NCI-H748 treated with DMSO at 0.1 percent for 48 hours (cell line): ENCODE measurements at regions not wholly inside any gene's neighbourhood (a gene's known extent, or its start where the extent isn't known, plus 50 kb on each side); places are given as distances from the start of the nearest gene placed in this dataset.
"Not testable (repeated sequence)": the region's sequence is repeated elsewhere in the genome, so short reads cannot be mapped to it uniquely, and the experiment has no call there.

Experiments used
- DNase-seq: peaks from one replicate; lab custom pipeline; 2025; lab: John Stamatoyannopoulos, UW

DNA sequence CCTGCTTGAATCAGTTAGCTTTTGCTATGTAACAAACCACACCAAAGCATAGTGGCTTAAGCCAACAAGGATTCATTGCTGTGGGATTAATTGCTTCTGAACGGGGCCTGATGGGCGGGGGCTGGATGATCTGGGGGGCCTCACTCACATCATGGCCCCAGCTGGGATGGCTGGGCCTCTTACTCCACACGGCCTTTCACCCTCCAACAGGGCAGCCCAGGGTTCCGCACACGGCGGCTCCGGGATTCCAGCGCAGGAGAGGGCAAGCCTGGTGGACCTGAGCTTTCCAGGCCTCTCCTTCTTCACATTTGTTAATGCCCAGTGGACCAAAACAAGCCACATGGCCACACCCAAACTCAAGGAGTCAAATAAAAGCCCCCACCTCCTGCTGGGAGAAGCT lies 86.3 kb upstream of the PHLPP1 start:
- DNase-seq: no peak

DNA sequence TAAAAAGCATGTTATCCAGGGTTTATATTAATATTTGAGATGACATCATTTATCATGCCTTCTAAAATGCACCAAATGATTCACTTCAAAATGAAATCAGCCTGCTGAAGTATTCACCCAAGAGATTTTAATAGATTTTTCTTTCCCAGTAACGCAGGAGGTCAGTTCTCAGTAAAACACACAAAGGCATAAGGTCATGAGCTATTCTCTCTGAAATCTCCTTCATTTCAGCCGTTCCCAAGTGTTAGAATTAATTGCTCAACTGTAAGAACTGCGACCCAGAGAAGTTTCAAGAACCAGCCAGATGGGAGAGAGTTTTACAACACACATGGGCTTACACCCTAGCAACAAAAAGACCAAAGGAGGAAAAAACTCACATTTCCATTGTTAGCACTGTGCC lies 84.2 kb upstream of the PHLPP1 start:
- no peak for DNase-seq

DNA sequence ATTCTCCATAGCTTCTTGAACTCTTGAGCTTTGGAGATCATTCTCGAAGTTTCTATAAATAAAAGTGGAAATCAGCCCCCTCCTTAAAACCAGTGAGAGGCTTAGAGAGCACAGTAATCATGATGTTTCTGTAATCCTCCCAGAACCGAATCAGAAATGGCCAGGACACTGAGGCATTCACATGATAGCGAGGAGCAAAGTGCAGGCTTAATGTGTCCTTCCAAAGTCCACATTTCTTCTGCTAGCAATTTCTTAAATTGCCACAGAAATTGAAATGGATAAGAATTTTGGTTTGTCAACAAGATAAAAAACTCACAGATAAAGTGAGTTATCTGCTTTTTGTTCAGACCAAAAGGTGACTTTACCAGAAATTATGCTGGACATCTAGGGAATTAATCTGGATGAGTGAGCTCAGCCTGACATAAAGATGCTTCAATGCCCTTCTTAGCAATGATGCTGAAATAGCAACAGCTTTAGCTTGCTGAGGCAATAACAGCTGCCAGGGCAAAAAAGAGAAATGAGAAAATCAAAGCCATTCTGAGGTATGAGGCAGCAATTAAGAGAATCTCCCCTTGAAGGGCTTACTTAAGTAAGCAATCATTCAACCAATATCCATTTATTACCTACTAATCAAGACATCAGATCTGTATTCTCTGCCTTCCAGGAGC lies 82.4 kb upstream of the PHLPP1 start:
- no peak for DNase-seq

DNA sequence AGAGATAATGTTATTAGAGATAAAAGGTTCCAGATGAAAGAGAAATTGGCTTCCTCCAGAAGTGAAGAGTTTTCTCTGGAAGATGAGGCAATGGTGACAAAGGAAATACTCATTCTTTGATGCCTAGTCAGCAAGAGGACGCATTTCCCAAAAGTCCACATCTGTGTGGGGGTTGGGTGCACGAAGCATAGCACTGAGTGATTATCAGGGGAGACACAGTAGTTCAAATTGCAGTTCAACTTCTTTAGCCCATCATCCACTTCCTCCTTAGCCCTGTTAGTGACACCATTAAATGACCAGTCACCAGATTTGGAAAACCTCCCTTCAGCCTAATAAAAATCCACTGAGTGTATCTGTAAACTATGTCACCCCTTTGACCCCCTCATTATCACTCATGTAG lies 80.9 kb upstream of the PHLPP1 start:
- no peak for DNase-seq

DNA sequence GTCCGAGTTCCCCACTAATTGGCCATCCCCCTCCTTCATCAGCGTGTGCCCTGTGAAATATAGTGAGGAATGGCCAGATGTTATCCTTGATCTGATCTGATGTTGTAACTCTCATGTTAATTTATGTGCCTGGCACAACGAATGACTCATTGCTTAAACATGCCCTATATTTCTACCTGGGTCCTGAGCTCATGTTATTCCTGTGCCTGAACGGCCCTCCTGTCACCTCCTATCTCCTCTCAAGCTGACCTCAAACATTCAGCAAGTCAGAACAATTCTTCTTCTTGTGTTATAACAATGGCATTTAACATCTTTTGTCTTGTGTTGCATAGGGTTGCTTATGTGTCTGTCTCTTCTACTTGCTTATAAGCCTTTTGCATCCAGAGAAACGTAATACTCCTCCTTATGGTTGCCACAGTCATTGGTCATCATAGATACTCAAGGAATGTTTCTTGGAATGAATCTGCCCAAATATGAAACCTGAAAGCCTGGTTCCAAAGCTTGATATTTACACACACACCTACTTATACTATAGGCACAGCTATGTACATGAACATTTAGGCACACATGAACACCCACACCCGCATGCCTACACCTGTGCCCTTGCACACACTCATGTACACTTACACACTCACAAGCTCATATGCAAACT lies 80.2 kb upstream of the PHLPP1 start:
- no peak for DNase-seq

DNA sequence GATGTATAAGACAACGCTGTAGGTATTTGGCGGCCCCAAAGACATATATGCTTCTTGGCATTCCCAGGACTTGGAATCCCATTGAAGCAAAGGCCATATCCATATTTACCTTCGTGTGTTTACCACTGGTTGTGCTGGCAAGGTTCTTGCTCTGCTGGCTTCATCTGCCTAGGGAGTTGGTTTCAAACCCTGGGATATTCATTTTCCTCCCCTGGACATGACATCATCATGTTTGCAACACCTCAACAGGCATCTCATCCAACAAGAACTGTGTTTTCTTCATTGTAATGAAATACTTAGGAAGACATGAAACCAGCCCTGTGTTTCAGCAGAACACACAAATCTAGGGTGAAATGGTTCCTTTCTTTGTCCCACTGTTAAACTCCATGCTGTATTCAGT lies 77.9 kb upstream of the PHLPP1 start:
- DNase-seq: no peak

DNA sequence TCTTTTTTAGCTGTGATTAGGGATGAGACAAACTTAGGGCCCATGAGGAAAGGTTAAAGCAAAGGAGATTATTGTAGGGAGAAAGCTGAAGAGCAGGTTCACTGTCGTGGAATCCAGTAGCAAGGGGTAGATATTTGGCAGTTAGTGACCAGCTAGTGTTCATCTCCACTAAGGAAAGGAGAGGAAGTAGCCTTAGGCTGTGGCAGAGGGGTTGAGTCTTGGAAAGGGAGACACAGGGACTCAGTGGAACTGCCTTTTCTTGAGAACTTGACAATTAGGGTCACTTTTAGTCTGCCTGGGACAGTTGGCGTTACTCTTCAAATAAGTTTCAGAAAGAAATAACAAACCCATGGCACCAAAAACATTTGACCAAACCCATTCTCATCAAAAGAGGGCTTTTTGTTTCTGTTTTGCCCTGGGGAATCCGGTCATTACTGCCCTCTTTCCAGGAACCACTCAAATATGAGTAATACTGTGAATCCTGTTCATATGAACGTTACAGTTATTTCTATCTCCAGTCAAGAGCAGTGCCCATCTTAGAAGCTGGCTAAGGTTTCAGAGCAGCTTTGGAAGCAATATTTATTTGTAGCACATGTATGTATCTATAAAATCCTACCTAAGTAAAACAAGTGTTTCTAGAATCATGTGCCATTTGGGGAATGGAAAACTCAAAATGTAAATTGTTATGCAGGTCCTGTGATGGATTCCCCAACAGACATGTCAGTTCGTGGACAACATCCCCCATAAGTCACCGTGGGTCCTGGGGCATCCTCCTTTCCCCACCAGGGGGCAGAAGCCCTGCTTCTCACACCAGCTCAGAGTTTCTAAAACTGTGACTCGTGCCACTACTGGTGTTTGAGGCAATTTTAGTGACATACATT lies 77.3 kb upstream of the PHLPP1 start:
- peak; percentile 40 for DNase-seq

DNA sequence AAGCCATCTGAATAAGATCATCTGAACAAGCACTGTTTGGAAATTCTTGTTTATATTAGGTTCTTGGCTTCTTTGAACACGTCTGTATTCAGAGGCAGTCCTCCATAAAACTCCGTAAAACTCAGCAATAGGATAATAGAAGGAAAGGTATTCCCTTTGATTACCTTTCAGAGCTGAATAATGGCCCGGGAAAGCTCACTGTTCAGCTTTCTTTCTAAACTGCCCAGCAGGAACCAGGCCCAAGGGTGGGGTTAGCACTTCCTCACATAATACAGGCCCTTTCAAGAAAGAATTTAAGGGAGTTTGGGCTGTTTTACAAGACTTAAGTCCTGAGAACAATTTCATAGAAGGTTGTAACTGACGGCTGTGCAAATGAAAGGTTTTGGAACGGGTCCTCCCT lies 72.2 kb upstream of the PHLPP1 start:
- no peak for DNase-seq

DNA sequence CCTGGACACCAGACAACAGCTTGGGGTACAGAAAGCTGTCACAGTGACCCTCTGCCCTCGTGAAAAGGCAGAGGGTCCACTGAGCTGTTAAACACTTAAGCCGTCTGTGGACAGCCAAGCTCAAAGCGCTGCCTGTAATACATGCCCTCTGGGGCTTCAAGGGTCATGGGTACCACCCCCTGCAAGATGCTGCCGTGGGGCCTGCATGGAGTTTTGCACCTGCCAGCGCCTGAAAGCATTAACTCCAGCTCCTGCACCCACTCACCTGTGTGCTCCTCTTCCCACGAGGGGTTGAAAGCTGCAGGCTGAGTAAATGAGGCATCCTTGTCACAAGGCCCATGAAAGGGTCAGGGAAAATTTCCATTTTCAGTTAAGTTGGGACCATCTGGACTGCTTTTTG lies 70.6 kb upstream of the PHLPP1 start:
- no peak for DNase-seq

DNA sequence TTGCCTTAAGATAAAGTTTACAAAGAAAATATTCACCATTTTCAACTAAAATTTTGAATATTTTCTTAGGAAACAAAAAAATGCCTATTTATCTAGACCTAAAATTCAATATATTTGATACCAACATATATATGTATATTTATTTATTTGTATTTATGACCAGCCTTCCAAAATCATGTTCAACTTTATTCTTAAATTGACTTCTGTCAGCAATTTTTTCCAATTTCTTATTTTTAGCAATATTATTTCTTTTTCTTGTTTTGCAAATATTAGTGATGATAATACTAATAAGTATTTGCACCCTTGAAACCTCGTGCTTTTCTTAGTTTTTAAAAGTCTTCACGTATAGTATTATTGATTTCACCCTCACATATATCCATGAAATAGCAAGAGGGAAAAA lies 68.2 kb upstream of the PHLPP1 start:
- DNase-seq: no peak

DNA sequence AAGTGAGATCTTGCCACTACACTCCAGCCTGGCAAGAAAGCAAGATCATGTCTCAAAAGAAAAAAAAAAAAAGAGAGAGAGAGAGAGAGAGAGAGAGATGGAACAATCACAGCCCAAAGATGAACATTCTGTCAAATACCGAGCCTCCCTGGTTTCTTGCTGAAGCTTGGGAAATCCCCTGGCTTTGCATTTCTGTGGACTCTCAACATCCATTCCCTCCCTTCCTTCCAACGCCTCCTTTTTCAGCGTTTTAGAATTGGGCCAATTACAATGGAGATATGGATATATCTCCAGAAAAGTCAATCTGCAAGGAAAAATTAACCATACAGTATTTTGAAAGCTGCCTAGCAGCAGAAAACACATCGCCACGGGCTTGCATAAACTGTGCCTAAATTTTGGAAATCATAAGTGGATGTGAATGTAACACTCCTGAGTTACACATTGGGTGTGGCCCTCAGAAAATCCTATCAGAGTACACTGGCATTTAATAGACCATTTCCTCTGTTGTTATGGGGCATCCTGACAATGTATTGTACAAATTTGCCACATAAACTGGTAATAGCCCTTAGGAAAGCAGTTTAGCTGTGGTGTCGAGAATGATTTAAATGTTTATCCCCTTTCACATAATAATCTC lies 67.2 kb upstream of the PHLPP1 start:
- DNase-seq: no peak

DNA sequence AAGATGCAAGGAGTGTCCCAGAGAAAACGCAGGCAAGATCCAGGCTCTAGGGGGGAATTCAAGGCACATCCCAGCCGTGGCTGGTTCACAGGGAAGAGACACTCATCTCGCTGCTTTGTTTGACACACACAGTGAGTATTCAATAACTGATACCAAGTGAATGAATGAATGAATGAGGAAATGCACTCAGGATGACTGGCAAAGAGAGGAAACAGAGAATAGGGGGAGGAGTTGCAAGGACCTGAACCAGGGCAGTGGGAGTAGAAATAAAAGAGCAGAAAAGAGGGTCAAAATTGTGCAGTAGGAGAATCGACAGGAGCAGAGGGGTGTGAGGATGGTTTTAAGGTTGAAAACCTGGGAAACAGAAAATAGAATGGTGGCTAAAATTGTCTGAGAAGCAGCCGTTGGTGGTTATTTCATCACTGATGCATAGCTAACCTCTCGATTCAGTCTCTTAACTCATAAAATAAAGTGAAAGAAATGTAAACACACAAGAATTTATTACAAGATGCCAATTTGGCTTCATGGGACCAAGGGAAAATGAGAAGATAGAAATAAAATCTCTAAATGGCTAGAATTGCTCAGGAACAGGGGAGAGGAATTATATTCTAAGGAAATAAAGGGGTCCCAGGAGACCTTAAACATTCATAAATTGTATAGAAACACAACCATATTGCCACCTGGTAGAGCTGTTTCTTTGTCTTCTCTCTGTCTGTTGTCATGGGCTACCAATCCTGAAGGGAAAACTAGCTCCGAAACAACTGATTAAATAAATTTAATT lies 63.9 kb upstream of the PHLPP1 start:
- no peak for DNase-seq

DNA sequence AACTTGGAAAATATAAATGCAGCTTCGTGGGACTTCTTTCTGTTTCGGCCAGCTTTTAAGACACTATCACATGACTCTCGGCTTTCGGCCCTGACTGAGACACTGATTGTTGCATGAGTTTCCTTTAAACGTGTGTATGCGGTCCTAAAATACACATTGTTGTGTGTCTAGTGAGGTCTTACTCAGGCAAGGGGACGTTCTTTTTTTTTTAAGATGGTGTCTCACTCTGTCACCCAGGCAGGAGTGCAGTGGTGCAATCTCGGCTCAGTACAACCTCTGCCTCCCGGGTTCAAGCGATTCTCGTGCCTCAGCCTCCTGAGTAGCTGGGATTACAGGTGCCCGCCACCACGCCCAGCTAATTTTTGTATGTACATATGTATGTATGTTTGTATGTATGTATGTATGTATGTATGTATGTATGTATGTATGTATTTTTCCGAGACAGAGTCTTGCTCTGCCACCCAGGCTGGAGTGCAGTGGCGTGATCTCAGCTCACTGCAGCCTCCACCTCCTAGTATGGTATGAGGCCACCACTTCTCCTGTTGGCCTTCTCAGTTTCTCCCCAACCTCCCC lies 63.2 kb upstream of the PHLPP1 start:
- DNase-seq: not testable (repeated sequence)

DNA sequence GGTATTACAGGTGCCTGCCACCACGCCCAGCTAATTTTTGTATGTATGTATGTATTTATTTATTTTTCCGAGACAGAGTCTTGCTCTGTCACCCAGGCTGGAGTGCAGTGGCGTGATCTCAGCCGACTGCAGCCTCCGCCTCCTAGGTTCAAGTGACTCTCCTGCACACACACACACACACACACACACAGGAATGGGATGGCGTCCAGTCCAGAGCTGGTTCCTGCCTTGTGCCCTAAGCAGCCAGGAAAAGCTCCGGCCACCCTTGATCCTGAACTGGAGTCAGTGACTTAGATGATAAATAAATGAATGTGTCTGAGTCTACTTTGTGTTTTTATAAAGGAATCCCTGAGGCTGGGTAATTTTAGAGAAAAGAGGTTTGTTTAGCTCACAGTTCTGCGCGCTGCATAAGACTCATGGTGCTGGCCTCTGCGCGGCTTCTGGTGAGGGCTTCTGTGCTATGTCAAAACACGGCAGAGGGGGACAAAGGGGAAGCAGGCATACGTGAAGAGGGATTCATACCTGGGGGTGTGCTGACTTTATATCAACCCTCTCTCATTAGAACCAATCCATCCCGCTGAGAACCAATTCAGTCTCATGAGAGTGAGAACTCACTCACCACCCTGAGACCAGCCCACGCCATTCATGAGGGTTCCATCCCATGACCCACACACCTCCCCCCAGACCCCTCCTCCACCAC lies 59.7 kb upstream of the PHLPP1 start:
- DNase-seq: no peak

DNA sequence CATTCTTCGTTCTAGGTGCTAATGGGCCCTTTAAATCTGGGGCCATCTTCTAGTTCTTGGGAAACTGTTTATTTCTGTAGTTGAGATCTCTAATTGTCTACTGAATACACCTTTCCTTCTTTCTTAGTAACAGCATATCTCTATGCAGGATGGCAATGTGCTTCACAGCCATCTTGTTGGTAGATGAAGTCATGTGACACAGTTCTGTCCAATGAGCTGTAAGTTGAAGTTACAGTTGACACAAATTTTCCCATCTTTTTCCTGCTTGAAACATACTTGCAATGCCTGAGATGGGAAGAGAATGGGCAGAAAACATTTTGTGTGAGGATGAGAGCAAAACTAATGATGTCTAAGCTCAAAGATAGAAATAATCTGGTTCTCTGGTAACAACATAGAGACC lies 57.3 kb upstream of the PHLPP1 start:
- no peak for DNase-seq

DNA sequence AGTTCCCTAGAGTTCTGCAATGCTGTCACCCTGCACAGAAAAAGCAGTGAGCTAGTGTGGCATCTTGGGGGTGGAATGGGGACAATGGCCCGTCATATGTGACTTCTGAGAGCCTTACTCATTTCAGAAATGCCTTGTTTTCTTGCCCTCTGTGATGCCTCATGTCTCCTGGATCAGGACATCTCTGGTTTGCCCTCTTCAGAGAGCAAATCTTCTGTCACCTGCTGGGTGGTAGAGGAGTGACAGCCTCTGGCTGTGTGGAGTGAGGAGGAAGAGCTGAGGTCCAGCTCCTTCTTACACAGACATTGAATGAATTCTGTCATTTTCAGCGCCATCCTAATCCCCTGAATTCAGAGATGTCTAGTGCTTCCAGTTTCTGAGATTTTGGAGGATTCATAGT lies 55.6 kb upstream of the PHLPP1 start:
- no peak for DNase-seq

DNA sequence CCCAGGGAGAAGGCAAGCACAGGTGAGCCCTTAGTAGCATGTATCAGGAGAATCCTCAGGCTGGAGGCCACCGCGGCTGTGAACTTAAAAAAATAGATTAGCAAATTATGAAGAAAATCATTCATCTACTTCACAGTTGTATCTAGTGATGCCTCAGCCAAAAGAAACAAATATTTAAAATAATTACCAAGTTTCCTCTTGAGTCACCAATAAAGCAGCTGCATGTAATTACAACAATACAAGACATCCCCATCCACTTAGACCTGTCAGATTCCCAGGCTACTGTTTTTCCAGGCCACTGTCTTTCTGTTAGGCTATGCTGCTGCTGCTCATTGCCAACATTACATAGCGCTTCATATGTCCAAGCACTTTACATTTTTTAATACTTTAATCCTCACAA lies 54.6 kb upstream of the PHLPP1 start:
- DNase-seq: no peak

DNA sequence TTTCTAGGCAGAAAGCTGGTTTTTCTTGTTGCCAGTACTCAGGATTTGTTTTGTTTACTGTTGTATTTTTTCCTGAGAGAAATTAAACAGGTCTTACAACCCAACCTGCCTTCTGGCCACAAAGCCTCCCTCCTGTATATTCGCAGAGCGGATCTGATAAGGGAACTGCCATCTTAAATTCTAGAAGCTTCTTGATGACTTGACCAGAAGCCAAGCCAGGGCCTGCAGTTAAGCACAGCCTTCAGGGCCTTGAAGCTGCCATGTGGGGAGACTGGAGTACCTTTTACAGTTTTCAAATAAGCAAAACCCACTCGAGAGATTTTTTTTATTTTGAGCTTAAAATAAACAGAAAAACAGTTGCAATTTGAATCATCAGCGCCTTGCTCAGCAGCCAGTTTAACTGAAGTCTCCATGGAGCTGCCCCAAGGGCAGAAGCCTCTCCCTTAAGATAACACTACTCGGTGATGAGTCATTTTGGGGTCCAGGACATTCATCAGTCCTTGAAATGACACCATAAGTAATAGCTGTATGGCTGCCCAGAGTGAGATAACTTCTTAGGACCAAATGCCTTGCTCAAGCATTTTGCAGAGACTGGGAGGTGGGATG lies 51.5 kb upstream of the PHLPP1 start:
- DNase-seq: no peak

DNA sequence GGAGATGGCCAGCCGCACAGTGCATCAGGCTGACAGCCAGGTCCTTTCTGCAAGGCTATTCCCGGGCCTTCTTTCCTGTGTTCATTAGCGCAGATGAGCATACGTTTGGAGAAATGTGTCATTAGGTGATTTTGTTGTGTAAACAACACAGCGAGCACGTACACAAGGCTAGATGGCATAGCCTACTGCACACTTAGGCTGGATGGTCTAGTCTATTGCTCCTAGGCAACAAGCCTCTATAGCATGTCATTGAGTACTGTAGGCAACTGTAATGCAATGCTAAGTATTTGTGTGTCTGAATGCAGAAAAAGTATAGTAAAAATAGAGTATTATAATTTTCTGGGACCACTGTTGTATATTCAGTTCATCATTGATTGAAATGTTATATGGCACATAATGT lies 50.9 kb upstream of the PHLPP1 start:
- DNase-seq: no peak

DNA sequence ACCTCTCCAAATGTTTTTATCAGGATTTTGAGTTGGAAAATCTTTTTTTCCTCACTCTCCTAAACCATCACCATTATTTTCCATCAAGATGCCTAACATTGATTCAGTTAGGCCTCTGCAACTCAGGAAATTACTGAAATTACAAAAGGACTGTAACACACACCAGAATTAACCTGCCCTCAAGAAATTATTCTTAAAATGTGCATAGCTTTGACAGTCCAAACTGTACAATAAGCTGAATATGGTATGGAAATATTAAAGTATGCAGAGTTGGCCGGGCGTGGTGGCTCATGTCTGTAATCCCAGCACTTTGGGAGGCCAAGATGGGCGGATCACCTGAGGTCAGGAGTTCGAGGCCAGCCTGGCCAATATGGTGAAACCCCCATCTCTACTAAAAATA lies 50.2 kb upstream of the PHLPP1 start:
- DNase-seq: no peak
